Fibroblast of the aortic adventitia (primary cell): ENCODE measurements at regions not wholly inside any gene's neighbourhood (a gene's known extent, or its start where the extent isn't known, plus 50 kb on each side); places are given as distances from the start of the nearest gene placed in this dataset.
"Not testable (repeated sequence)": the region's sequence is repeated elsewhere in the genome, so short reads cannot be mapped to it uniquely, and the experiment has no call there.

Experiments used
- DNase-seq: peaks from one replicate; pipeline ENCODE4 v3.0.0-alpha.2; 2010; ENCODE audit warnings: low read depth
- H3K4me3 ChIP-seq: 2 replicates; pipeline ENCODE4 v1.5.1; 2011; ENCODE audit warnings: low read depth, mild to moderate bottlenecking, control low read depth, low read length, moderate library complexity
- CTCF ChIP-seq: IDR thresholded peaks from 2 replicates; pipeline ENCODE4 v1.5.1; 2011; ENCODE audit warnings: mild to moderate bottlenecking, low read length, control low read depth, inconsistent platforms; ENCODE audit not compliant: insufficient read depth

DNA sequence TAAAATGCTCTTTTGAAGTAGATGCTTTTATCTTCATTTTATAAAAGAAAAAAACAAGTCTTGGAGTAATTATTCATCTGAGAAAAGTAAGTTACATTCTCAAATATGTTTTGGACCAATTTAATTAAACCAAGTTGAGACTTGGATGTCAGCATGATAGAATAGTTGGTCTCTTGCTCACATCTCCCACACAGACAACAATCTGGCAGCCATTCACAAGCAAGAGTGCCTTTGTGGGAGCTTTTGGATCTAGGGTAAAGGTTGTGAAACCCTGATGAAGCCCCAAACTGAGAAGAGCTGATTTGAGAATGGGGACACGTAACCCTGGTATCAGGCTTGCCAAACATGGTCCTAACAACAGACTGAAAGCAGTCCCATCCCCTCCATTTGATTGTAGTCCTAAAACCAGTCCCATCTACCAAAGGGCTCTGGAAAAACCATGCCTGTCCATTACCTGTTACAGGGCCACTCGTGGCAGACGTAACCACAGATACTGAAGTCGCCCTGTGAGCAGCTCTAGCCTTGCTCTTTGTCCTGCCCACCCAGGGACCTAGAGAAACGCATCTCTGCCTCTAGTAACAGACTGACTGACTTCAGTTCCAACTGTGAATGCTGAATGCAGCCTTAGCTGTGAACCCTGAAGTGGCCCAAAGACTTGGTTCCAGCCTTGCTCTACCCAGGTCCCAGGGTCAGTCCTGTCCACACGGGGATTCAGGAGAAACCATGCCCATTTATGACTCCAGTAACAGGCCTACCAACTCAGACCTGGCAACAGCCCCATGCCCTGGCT lies 145.5 kb upstream of the SYNPR start:
- H3K4me3 ChIP-seq: no peak overlapping the region
- no peak for DNase-seq
- TF ChIP-seq CTCF: no peak

DNA sequence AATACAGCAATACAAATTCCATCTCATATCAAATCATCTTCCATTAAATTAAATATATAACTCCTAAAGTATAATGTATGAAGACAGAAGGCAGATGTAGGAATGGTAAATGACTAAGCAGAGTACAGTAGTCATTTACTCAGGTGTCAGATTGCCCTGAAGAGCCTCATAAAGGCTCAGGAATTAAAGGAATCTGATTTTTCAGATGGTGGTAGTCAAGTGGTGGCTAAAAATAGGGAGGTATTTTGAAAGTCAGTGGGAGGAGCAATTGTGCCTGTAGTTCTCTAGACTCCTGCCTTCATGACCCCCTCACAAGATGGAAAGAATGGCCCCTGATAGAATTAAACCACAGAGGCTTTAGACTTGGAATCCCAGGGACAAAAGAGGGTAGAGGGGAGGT lies 142.7 kb upstream of the SYNPR start:
- no peak for TF ChIP-seq CTCF
- no peak for DNase-seq
- H3K4me3 ChIP-seq: no peak overlapping the region

DNA sequence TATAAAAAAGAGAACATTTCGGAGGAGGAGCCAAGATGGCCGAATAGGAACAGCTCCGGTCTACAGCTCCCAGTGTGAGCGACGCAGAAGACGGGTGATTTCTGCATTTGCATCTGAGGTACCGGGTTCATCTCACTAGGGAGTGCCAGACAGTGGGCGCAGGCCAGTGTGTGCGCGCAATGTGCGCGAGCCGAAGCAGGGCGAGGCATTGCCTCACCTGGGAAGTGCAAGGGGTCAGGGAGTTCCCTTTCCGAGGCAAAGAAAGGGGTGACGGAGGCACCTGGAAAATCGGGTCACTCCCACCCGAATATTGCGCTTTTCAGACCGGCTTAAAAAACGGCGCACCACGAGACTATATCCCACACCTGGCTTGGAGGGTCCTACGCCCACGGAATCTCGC lies 141.9 kb upstream of the SYNPR start:
- H3K4me3 ChIP-seq, DNase-seq: not testable (repeated sequence)

- no peak for DNase-seq
- H3K4me3 ChIP-seq: no peak overlapping the region
- no peak for TF ChIP-seq CTCF
Measured at GRCh38 chr3:63142681-63143080, 135.4 kb upstream of the SYNPR start.

DNA sequence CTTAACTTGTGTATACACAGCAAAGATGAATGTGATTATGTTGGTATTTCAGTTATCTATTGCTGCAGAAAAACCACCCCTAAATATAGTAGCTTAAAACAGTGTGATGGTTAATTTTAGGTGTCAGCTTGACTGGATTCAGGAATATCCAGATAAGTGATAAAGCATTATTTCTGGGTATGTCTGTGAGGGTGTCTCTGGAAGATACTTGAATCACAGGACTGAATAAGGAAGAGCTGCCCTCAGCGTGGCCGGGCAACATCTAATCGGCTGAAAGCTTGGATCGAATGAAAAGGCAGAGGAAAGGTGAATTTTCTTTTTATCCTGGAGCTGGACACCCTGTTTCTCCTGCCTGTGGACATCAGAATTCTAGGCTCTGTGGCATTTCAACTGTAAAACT lies 132.0 kb upstream of the SYNPR start:
- no peak overlapping the region for H3K4me3 ChIP-seq
- TF ChIP-seq CTCF: no peak
- no peak for DNase-seq

DNA sequence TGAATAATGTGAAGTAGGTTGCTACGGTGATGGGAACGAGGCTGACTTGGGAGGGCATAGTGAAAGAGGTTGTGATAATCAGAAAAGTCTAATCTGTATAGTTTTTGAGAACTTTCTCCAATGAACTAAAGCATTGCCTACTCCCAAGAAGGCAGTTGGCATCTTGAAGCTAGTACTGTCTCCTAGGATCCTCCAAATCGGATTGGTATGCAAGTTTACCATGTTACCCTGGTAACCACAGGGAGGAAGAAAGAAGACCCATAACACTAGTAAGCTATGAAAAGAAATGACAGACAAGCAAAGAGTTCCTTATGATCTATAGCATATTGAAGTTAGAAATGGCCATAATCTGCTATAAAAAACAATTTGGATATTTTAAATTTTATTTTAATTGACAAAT lies 127.2 kb upstream of the SYNPR start:
- no peak overlapping the region for H3K4me3 ChIP-seq
- no peak for DNase-seq
- no peak for TF ChIP-seq CTCF

GRCh38 chr3:63151897-63152296 lies 126.2 kb upstream of the SYNPR start:
- TF ChIP-seq CTCF: no peak
- DNase-seq: no peak
- no peak overlapping the region for H3K4me3 ChIP-seq
